ENCODE measurements at regions not wholly inside any gene's neighbourhood (a gene's known extent, or its start where the extent isn't known, plus 50 kb on each side); places are given as distances from the start of the nearest gene placed in this dataset.

- DNase-seq = no peak
These were observed 75.4 kb upstream of the FRMD1 start for GRCh38 chr6:168154263-168154917.

- DNase-seq = no peak
These were observed 74.5 kb upstream of the FRMD1 start for GRCh38 chr6:168153553-168153952.

- DNase-seq = no peak
These were observed 74.0 kb upstream of the FRMD1 start for GRCh38 chr6:168152980-168153379.

- DNase-seq = no peak
These were observed 73.4 kb upstream of the FRMD1 start for GRCh38 chr6:168152306-168152963.

- DNase-seq = no peak
These were observed 71.7 kb upstream of the FRMD1 start for GRCh38 chr6:168150551-168151320.

- DNase-seq = no peak
These were observed 70.0 kb upstream of the FRMD1 start for GRCh38 chr6:168149015-168149414.

- no peak for DNase-seq
These were observed 69.3 kb upstream of the FRMD1 start for GRCh38 chr6:168148231-168148849.

- DNase-seq = no peak
These were observed 68.3 kb upstream of the FRMD1 start for GRCh38 chr6:168147205-168147738.

GRCh38 chr6:168145747-168146596, 67.0 kb upstream of the FRMD1 start:
- no peak for DNase-seq

GRCh38 chr6:168139121-168139520, 60.1 kb upstream of the FRMD1 start:
- no peak for DNase-seq

GRCh38 chr6:168138436-168138835, 59.4 kb upstream of the FRMD1 start:
- no peak for DNase-seq

- DNase-seq = no peak
These were observed 58.0 kb upstream of the FRMD1 start for GRCh38 chr6:168137024-168137423.

GRCh38 chr6:168136622-168137021, 57.6 kb upstream of the FRMD1 start:
- DNase-seq = no peak

- DNase-seq = no peak
These were observed 57.0 kb upstream of the FRMD1 start for GRCh38 chr6:168136001-168136400.

GRCh38 chr6:168134560-168135201, 55.7 kb upstream of the FRMD1 start:
- DNase-seq = no peak

GRCh38 chr6:168133687-168134559, 54.9 kb upstream of the FRMD1 start:
- DNase-seq = no peak

GRCh38 chr6:168133168-168133561, 54.2 kb upstream of the FRMD1 start:
- DNase-seq = no peak

- DNase-seq = no peak
These were observed 53.6 kb upstream of the FRMD1 start for GRCh38 chr6:168132531-168133167.

- DNase-seq = no peak
These were observed 52.7 kb upstream of the FRMD1 start for GRCh38 chr6:168131464-168132415.
